ENCODE measurements at regions not wholly inside any gene's neighbourhood (a gene's known extent, or its start where the extent isn't known, plus 50 kb on each side); places are given as distances from the start of the nearest gene placed in this dataset.

GRCh38 chr2:128490881-128491691 lies 172.4 kb upstream of the HS6ST1 start:
- DNase-seq (ENCODE audit: low read depth): no peak

- DNase-seq (ENCODE audit: low read depth): no peak
These were observed 173.1 kb upstream of the HS6ST1 start for GRCh38 chr2:128491692-128492244.

GRCh38 chr2:128492966-128493811 lies 174.5 kb upstream of the HS6ST1 start:
- no peak for DNase-seq (ENCODE audit: low read depth)

- no peak for DNase-seq (ENCODE audit: low read depth)
These were observed 175.2 kb upstream of the HS6ST1 start for GRCh38 chr2:128493880-128494279.

GRCh38 chr2:128494307-128494639 lies 175.6 kb upstream of the HS6ST1 start:
- no peak for DNase-seq (ENCODE audit: low read depth)

GRCh38 chr2:128494640-128495321 lies 176.1 kb upstream of the HS6ST1 start:
- DNase-seq (ENCODE audit: low read depth): no peak

- DNase-seq (ENCODE audit: low read depth): no peak
These were observed 177.4 kb upstream of the HS6ST1 start for GRCh38 chr2:128495996-128496547.

GRCh38 chr2:128496700-128497099 lies 178.0 kb upstream of the HS6ST1 start:
- DNase-seq (ENCODE audit: low read depth): no peak

- DNase-seq (ENCODE audit: low read depth): no peak
These were observed 178.8 kb upstream of the HS6ST1 start for GRCh38 chr2:128497461-128497860.

- no peak for DNase-seq (ENCODE audit: low read depth)
These were observed 179.4 kb upstream of the HS6ST1 start for GRCh38 chr2:128498086-128498485.

GRCh38 chr2:128498589-128498988 lies 179.9 kb upstream of the HS6ST1 start:
- no peak for DNase-seq (ENCODE audit: low read depth)

- no peak for DNase-seq (ENCODE audit: low read depth)
These were observed 180.9 kb upstream of the HS6ST1 start for GRCh38 chr2:128499367-128500137.

- DNase-seq (ENCODE audit: low read depth): no peak
These were observed 181.6 kb upstream of the HS6ST1 start for GRCh38 chr2:128500138-128500800.

GRCh38 chr2:128501006-128501690 lies 182.5 kb upstream of the HS6ST1 start:
- DNase-seq (ENCODE audit: low read depth): no peak

GRCh38 chr2:128501700-128502099 lies 183.0 kb upstream of the HS6ST1 start:
- DNase-seq (ENCODE audit: low read depth): no peak

GRCh38 chr2:128502200-128502599 lies 183.5 kb upstream of the HS6ST1 start:
- DNase-seq (ENCODE audit: low read depth): no peak

- no peak for DNase-seq (ENCODE audit: low read depth)
These were observed 184.1 kb upstream of the HS6ST1 start for GRCh38 chr2:128502638-128503246.

- no peak for DNase-seq (ENCODE audit: low read depth)
These were observed 185.0 kb upstream of the HS6ST1 start for GRCh38 chr2:128503399-128504245.

Data from HT1080 (cell line).